Tibial nerve (tissue), 3 donors: ENCODE measurements at regions not wholly inside any gene's neighbourhood (a gene's known extent, or its start where the extent isn't known, plus 50 kb on each side); places are given as distances from the start of the nearest gene placed in this dataset.

Source experiments
- CTCF ChIP-seq, 5 experiments: fragments of 200-600 bp in 3 of 5; fragments of 450-650 bp in 2 of 5; sonication (generic) in 3 of 5; IDR thresholded peaks; one replicate each; pipeline ENCODE4 v1.5.1; 2016 to 2019; ENCODE audit warnings: antibody characterized with exemption in 5 of 5, mild to moderate bottlenecking in 3 of 5, moderate library complexity in 2 of 5
- POLR2A ChIP-seq, 2 donors: fragments of 450-650 bp; IDR thresholded peaks; one replicate each; pipeline ENCODE4 v1.6.1; 2017; ENCODE audit warnings: antibody characterized with exemption in 2 of 2, mild to moderate bottlenecking in 2 of 2, moderate library complexity in 2 of 2

- TF ChIP-seq POLR2A (IDR thresholded peaks at IDR 0.05) (no peak), CTCF (IDR thresholded peaks at IDR 0.05) (no peak)
Observed at GRCh38 chr3:117409256-117409655, 699.7 kb downstream of the TUSC7 start.
